ENCODE measurements at regions not wholly inside any gene's neighbourhood (a gene's known extent, or its start where the extent isn't known, plus 50 kb on each side); places are given as distances from the start of the nearest gene placed in this dataset.

DNA sequence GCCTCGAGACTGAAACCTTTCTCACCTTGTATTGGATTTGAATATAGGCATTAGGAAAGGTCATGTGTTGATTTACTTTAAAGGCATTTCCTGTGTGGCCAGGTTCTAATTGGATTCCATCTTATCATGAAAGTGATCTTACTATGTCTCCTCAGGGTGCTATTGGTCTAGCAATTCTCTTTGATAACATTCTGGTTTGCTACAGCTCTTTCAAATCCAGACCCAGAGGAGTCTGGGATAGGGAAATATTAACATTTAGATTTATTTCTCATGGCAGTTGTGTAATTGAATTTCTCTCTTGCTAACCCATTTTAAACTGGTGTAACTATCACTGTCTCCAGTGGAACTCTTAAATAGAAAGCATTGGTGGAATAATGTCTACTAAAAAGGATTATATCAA lies 69.9 kb upstream of the NMUR2 start:
- TF ChIP-seq, protein P1, sequence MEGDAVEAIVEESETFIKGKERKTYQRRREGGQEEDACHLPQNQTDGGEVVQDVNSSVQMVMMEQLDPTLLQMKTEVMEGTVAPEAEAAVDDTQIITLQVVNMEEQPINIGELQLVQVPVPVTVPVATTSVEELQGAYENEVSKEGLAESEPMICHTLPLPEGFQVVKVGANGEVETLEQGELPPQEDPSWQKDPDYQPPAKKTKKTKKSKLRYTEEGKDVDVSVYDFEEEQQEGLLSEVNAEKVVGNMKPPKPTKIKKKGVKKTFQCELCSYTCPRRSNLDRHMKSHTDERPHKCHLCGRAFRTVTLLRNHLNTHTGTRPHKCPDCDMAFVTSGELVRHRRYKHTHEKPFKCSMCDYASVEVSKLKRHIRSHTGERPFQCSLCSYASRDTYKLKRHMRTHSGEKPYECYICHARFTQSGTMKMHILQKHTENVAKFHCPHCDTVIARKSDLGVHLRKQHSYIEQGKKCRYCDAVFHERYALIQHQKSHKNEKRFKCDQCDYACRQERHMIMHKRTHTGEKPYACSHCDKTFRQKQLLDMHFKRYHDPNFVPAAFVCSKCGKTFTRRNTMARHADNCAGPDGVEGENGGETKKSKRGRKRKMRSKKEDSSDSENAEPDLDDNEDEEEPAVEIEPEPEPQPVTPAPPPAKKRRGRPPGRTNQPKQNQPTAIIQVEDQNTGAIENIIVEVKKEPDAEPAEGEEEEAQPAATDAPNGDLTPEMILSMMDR (tag by site-specific recombination; IDR thresholded peaks at IDR 0.05) = no peak
- TF ChIP-seq YY1 (tag by site-specific recombination; IDR thresholded peaks at IDR 0.05) (no peak), KLF17 (tag by site-specific recombination; IDR thresholded peaks at IDR 0.05) (no peak), ZNF23 (tag by site-specific recombination; IDR thresholded peaks at IDR 0.05; ENCODE audit: borderline replicate concordance) (no peak), ZNF596 (tag by site-specific recombination; IDR thresholded peaks at IDR 0.05) (no peak), ZNF274 (IDR thresholded peaks at IDR 0.05; ENCODE audit: low read length) (no peak), ZNF274 (tag by site-specific recombination; IDR thresholded peaks at IDR 0.05; ENCODE audit: borderline replicate concordance) (no peak), BCL11A (tag by site-specific recombination; IDR thresholded peaks at IDR 0.05; ENCODE audit: low read depth) (no peak), ZNF76 (tag by site-specific recombination; IDR thresholded peaks at IDR 0.05; ENCODE audit: borderline replicate concordance, low read depth) (no peak), REST (tag by site-specific recombination; IDR thresholded peaks at IDR 0.05) (no peak), ZNF561 (tag by site-specific recombination; IDR thresholded peaks at IDR 0.05; ENCODE audit: borderline replicate concordance) (no peak), ZNF157 (tag by site-specific recombination; IDR thresholded peaks at IDR 0.05) (no peak), ZBTB26 (tag by site-specific recombination; optimal IDR thresholded peaks at IDR 0.05) (no peak), ZNF354C (tag by site-specific recombination; IDR thresholded peaks at IDR 0.05; ENCODE audit: borderline replicate concordance, low read depth) (no peak)
- TF ChIP-seq, protein P2, sequence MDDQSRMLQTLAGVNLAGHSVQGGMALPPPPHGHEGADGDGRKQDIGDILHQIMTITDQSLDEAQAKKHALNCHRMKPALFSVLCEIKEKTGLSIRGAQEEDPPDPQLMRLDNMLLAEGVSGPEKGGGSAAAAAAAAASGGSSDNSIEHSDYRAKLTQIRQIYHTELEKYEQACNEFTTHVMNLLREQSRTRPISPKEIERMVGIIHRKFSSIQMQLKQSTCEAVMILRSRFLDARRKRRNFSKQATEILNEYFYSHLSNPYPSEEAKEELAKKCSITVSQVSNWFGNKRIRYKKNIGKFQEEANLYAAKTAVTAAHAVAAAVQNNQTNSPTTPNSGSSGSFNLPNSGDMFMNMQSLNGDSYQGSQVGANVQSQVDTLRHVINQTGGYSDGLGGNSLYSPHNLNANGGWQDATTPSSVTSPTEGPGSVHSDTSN (CRISPR knock-in tag; IDR thresholded peaks at IDR 0.05) = no peak
